SK-N-SH (cell line): ENCODE measurements at regions not wholly inside any gene's neighbourhood (a gene's known extent, or its start where the extent isn't known, plus 50 kb on each side); places are given as distances from the start of the nearest gene placed in this dataset.

Source experiments
- CTCF ChIA-PET: fragments of 300-600, 350-600 bp; formaldehyde crosslinking; extraction: SDS; loops from one replicate; lab custom pipeline; 2021; lab: Yijun Ruan, JAX
- POLR2A ChIA-PET: fragments of 350-600 bp; sonication (Branson Sonifier 250); formaldehyde crosslinking; extraction: SDS; loops from one replicate; lab custom pipeline; 2020; ENCODE audit warnings: antibody characterized with exemption, inconsistent platforms; lab: Yijun Ruan, JAX
- DNase-seq: peaks from one replicate; pipeline ENCODE4 v3.0.0; 2012
- H2AFZ ChIP-seq: fragments of 200-600 bp; sonication (generic); 2 replicates; pipeline ENCODE4 v1.8.1; 2016; ENCODE audit warnings: antibody characterized with exemption, mild to moderate bottlenecking, low read depth
- H3F3A ChIP-seq: fragments of 200-600 bp; sonication (generic); replicated peaks from 2 replicates; pipeline ENCODE3; 2016; ENCODE audit warnings: antibody characterized with exemption, mild to moderate bottlenecking; ENCODE audit not compliant: insufficient read depth
- H3K27ac ChIP-seq, 2 experiments: fragments of 200-500 bp in 1 of 2; fragments of 200-600 bp in 1 of 2; sonication (Bioruptor generic) in 1 of 2; sonication (generic), shearing (Covaris generic) in 1 of 2; 2 replicates each; pipeline versions ENCODE4 v1.5.1 to v1.6.1; 2014 to 2016; ENCODE audit warnings: low read depth in 2 of 2, inconsistent platforms in 1 of 2, low read length in 1 of 2, mild to moderate bottlenecking in 1 of 2, mixed read lengths in 1 of 2
- H3K27me3 ChIP-seq: fragments of 200-600 bp; sonication (generic), shearing (Covaris generic); 2 replicates; pipeline ENCODE4 v1.6.1; 2016; ENCODE audit warnings: mixed run types; ENCODE audit not compliant: insufficient read depth
- H3K36me3 ChIP-seq, 2 experiments: fragments of 200-500 bp in 1 of 2; fragments of 200-600 bp in 1 of 2; sonication (Bioruptor generic) in 1 of 2; sonication (generic) in 1 of 2; replicated peaks in 1 of 2; 2 replicates each; pipeline versions ENCODE3 to v1.5.1; 2014 to 2016; ENCODE audit warnings: low read length in 1 of 2, mild to moderate bottlenecking in 1 of 2; ENCODE audit not compliant: insufficient read depth in 2 of 2, control insufficient read depth in 1 of 2
- H3K4me1 ChIP-seq, 2 experiments: fragments of 200-500 bp in 1 of 2; fragments of 200-600 bp in 1 of 2; sonication (Bioruptor generic) in 1 of 2; sonication (generic), shearing (Covaris generic) in 1 of 2; 2 replicates each; pipeline versions ENCODE4 v1.5.1 to v1.6.1; 2014 to 2016; ENCODE audit warnings: low read depth in 1 of 2, low read length in 1 of 2, mixed run types in 1 of 2; ENCODE audit not compliant: insufficient read depth in 2 of 2, control insufficient read depth in 1 of 2
- H3K4me2 ChIP-seq: fragments of 200-600 bp; sonication (generic), shearing (Covaris generic); 2 replicates; pipeline ENCODE4 v1.6.1; 2017; ENCODE audit warnings: mixed run types
- H3K4me3 ChIP-seq, 2 experiments: fragments of 200-500 bp in 1 of 2; fragments of 200-600 bp in 1 of 2; sonication (Bioruptor generic) in 1 of 2; sonication (generic), shearing (Covaris generic) in 1 of 2; 2 replicates each; pipeline versions ENCODE4 v1.5.1 to v1.8.1; 2014 to 2016; ENCODE audit warnings: low read depth in 2 of 2, inconsistent platforms in 1 of 2, low read length in 1 of 2, mild to moderate bottlenecking in 1 of 2, mixed read lengths in 1 of 2, moderate library complexity in 1 of 2
- H3K79me2 ChIP-seq: fragments of 200-600 bp; sonication (generic); 2 replicates; pipeline ENCODE4 v1.8.1; 2017; ENCODE audit warnings: mild to moderate bottlenecking; ENCODE audit not compliant: insufficient read depth
- H3K9ac ChIP-seq: fragments of 200-600 bp; sonication (generic); 2 replicates; pipeline ENCODE4 v1.6.1; 2017; ENCODE audit warnings: mixed run types
- H3K9me2 ChIP-seq: fragments of 200-600 bp; sonication (generic); 2 replicates; pipeline ENCODE4 v1.6.1; 2017; ENCODE audit warnings: mixed run types
- H3K9me3 ChIP-seq: fragments of 200-600 bp; sonication (generic); 2 replicates; pipeline ENCODE4 v1.6.1; 2017; ENCODE audit warnings: mixed run types, mild to moderate bottlenecking, moderate library complexity
- H4K20me1 ChIP-seq: fragments of 200-600 bp; sonication (generic); 2 replicates; pipeline ENCODE4 v1.6.1; 2017; ENCODE audit warnings: mild to moderate bottlenecking, mixed run types; ENCODE audit not compliant: insufficient read depth
- CHD2 ChIP-seq: fragments of 150-350 bp; IDR thresholded peaks from 2 replicates; pipeline ENCODE4 v1.6.1; 2018; ENCODE audit warnings: low read length; ENCODE audit not compliant: partially characterized antibody
- EZH2phosphoT487 ChIP-seq: fragments of 200-600 bp; sonication (generic); IDR thresholded peaks from 2 replicates; pipeline ENCODE4 v1.6.1; 2017; ENCODE audit warnings: low read depth, mixed run types, mild to moderate bottlenecking, antibody characterized with exemption, moderate library complexity, borderline replicate concordance
- FOSL2 ChIP-seq: IDR thresholded peaks from 2 replicates; pipeline ENCODE4 v1.4.0; 2012; ENCODE audit warnings: low read depth, mild to moderate bottlenecking, moderate library complexity, borderline replicate concordance
- FOXJ3 ChIP-seq: sonication (generic); formaldehyde crosslinking; IDR thresholded peaks from 2 replicates; pipeline ENCODE4 v1.5.1; 2020; ENCODE audit warnings: mild to moderate bottlenecking, missing genetic modification reagents
- GABPA ChIP-seq: IDR thresholded peaks from 2 replicates; pipeline ENCODE4 v1.4.0; 2012; ENCODE audit warnings: low read depth, mild to moderate bottlenecking
- MXI1 ChIP-seq: IDR thresholded peaks from 2 replicates; pipeline ENCODE4 v1.6.1; 2012; ENCODE audit warnings: mild to moderate bottlenecking, low read depth, low read length, improper control_type of control experiment
- RAD21 ChIP-seq: IDR thresholded peaks from 2 replicates; pipeline ENCODE4 v1.6.1; 2012; ENCODE audit warnings: mild to moderate bottlenecking, low read length
- RCOR1 ChIP-seq: fragments of 150-350 bp; IDR thresholded peaks from 2 replicates; pipeline ENCODE4 v1.6.1; 2017; ENCODE audit warnings: antibody characterized with exemption, low read length
- REST ChIP-seq: IDR thresholded peaks from 2 replicates; pipeline ENCODE4 v1.6.1; 2012; ENCODE audit warnings: mild to moderate bottlenecking, low read depth, low read length, moderate library complexity
- SIN3A ChIP-seq: IDR thresholded peaks from 2 replicates; pipeline ENCODE4 v1.6.1; 2012; ENCODE audit warnings: low read depth, mild to moderate bottlenecking, low read length, moderate library complexity, borderline replicate concordance
- SMC3 ChIP-seq: IDR thresholded peaks from 2 replicates; pipeline ENCODE4 v1.6.1; 2012; ENCODE audit warnings: low read depth, low read length, improper control_type of control experiment
- TAF1 ChIP-seq: IDR thresholded peaks from 2 replicates; pipeline ENCODE4 v1.6.1; 2012; ENCODE audit warnings: low read depth, mild to moderate bottlenecking, low read length, moderate library complexity, borderline replicate concordance
- TCF12 ChIP-seq: IDR thresholded peaks from 2 replicates; pipeline ENCODE4 v1.4.0; 2012
- TEAD4 ChIP-seq: IDR thresholded peaks from 2 replicates; pipeline ENCODE4 v1.4.0; 2012; ENCODE audit warnings: mild to moderate bottlenecking, borderline replicate concordance; ENCODE audit not compliant: insufficient read depth
- WGBS: methylation state at CpG from one replicate; pipeline ENCODE4 v1.1.6; 2017; ENCODE audit warnings: low lambda C conversion rate; 5-methylcytosine and 5-hydroxymethylcytosine counted together
- TF ChIP-seq, protein P1 (sequence below): fragments of 150-350 bp; IDR thresholded peaks from 2 replicates; pipeline ENCODE4 v1.6.1; 2017; ENCODE audit warnings: antibody characterized with exemption, low read length, low read depth, borderline replicate concordance

- no peaks in the 10 kb centered on the region for H3K36me3 ChIP-seq
- DNase-seq: no peak
- no peak for TF ChIP-seq EZH2phosphoT487
- TF ChIP-seq FOSL2: no peak
- TF ChIP-seq TCF12: no peak
- TF ChIP-seq, protein P1, sequence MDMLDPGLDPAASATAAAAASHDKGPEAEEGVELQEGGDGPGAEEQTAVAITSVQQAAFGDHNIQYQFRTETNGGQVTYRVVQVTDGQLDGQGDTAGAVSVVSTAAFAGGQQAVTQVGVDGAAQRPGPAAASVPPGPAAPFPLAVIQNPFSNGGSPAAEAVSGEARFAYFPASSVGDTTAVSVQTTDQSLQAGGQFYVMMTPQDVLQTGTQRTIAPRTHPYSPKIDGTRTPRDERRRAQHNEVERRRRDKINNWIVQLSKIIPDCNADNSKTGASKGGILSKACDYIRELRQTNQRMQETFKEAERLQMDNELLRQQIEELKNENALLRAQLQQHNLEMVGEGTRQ: no peak
- no peak for TF ChIP-seq RCOR1
- no peak for TF ChIP-seq TAF1
- TF ChIP-seq GABPA: no peak
- TF ChIP-seq FOXJ3 (CRISPR knock-in tag): no peak
- no peak for TF ChIP-seq REST
- no peak for TF ChIP-seq MXI1
- no peak for TF ChIP-seq TEAD4
- no peak for TF ChIP-seq CHD2
- H3K27ac ChIP-seq: no peak overlapping the region
- no peaks in the 10 kb centered on the region for H3F3A ChIP-seq
- H3K4me1 ChIP-seq: no peaks in the 10 kb centered on the region
- H3K27me3 ChIP-seq: no peaks in the 10 kb centered on the region; the same call in 1 of the 2 replicates
- no peaks in the 10 kb centered on the region for H3K9me3 ChIP-seq
- H4K20me1 ChIP-seq: no peaks in the 10 kb centered on the region
- H3K4me2 ChIP-seq: no peak overlapping the region
- no peak overlapping the region for H3K4me3 ChIP-seq
- no peaks in the 10 kb centered on the region for H3K9me2 ChIP-seq
- WGBS: 59% methylated on average over 6 of the region's 6 CpGs
- POLR2A ChIA-PET: no interaction called here
- no peak overlapping the region for H3K9ac ChIP-seq
- no peak overlapping the region for H2AFZ ChIP-seq
- H3K79me2 ChIP-seq: no peaks in the 10 kb centered on the region
- CTCF ChIA-PET: interaction anchor here (1.3 kb wide), 1 partner anchor 15 kb away, joined by 4 read pairs; no protein-coding TSS in a partner anchor
Measured at GRCh38 chr16:49936791-49937190, 80.9 kb upstream of the ZNF423 start.

DNA sequence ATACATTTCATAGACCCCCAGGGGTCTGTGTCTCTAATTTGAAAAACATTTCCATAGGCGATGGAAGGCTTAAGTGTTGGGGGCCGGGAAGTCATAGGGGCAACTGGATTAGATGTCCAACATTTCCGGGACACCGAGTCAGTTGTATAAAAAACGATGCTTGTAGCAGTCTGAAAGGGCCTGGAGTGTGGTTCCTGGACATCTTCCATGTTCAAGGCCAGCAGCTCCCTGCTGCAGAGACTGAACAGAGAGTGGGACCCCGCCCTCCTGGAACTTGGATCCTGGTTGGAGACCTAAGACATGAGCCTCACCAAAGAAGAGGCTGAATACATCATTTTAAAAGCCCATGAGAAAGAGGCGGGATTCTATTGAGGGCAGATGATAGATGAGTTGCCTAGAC lies 82.0 kb upstream of the ZNF423 start:
- Histone ChIP-seq H3K4me2 (no peak overlapping the region), H4K20me1 (no peaks in the 10 kb centered on the region), H3K9me2 (no peaks in the 10 kb centered on the region), H3K4me1 (no peaks in the 10 kb centered on the region), H3K79me2 (no peaks in the 10 kb centered on the region), H3F3A (no peaks in the 10 kb centered on the region), H3K9me3 (no peaks in the 10 kb centered on the region), H3K4me3 (no peak overlapping the region), H3K36me3 (no peaks in the 10 kb centered on the region)
- ChIA-PET POLR2A (no interaction called here), CTCF (no interaction called here)
- DNase-seq: no peak
- WGBS: 34% methylated on average over 7 of the region's 7 CpGs
- TF ChIP-seq SIN3A (no peak), SMC3 (no peak), FOXJ3 (CRISPR knock-in tag) (no peak), RAD21 (no peak), REST (no peak), RCOR1 (no peak)
- TF ChIP-seq, all 33 proteins: peak for 0
- Histone ChIP-seq H3K27me3 (no peaks in the 10 kb centered on the region), H3K9ac (no peak overlapping the region), H2AFZ (no peak overlapping the region), H3K27ac (no peak overlapping the region)
